ENCODE measurements at regions not wholly inside any gene's neighbourhood (a gene's known extent, or its start where the extent isn't known, plus 50 kb on each side); places are given as distances from the start of the nearest gene placed in this dataset.

DNA sequence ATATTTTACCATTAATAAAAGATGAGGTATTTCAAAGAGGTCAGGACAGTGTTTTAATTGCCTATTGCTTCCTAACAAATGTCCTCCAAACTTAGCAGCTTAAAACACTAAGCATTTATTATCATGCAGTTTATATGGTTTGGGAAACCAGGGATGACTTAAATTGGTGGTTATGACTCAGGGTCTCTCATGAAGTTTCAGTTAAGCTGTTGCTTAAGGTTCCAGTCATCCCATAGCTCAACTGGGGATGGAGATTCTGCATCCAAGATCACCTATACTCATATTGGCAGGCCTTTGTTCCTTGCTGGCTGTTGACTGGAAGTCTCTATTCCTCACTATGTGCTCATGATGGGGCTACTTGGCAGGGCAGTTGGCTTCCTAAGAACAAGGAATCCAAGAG is 1329.9 kb upstream of the GOT2 start:
- TF ChIP-seq, protein P1, sequence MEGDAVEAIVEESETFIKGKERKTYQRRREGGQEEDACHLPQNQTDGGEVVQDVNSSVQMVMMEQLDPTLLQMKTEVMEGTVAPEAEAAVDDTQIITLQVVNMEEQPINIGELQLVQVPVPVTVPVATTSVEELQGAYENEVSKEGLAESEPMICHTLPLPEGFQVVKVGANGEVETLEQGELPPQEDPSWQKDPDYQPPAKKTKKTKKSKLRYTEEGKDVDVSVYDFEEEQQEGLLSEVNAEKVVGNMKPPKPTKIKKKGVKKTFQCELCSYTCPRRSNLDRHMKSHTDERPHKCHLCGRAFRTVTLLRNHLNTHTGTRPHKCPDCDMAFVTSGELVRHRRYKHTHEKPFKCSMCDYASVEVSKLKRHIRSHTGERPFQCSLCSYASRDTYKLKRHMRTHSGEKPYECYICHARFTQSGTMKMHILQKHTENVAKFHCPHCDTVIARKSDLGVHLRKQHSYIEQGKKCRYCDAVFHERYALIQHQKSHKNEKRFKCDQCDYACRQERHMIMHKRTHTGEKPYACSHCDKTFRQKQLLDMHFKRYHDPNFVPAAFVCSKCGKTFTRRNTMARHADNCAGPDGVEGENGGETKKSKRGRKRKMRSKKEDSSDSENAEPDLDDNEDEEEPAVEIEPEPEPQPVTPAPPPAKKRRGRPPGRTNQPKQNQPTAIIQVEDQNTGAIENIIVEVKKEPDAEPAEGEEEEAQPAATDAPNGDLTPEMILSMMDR (IDR thresholded peaks at IDR 0.05): no peak
- H3K4me3 Mint-ChIP-seq: no peak overlapping the region
- no peak for DNase-seq
- peaks cover 4% of the 10 kb centered on the region for H3K27me3 Mint-ChIP-seq (ENCODE audit: insufficient read depth)
- H3K36me3 Mint-ChIP-seq (ENCODE audit: low read depth): no peaks in the 10 kb centered on the region
- H3K27ac Mint-ChIP-seq: no peak overlapping the region
- no peaks in the 10 kb centered on the region for H3K9me3 Mint-ChIP-seq
- H3K4me1 Mint-ChIP-seq (ENCODE audit: low read depth): no peaks in the 10 kb centered on the region

DNA sequence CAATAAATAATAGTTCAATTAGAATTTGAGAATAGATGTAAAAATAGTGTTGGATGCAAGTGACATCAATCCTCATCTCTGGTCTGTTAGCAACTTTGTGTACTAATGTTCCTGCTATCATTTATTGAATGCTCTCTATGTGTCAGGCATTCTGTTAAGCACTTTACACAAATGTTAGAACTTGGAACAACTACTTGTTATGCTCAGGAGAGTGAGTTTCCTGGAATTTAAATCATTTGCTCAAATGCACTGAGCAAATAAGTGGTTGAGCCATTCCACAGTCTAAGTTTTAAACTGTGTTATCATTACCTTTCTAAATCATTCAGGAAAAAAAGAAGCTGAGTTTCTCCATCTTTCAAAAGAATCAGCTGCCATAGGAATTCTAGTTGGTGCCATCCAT is 1327.3 kb upstream of the GOT2 start:
- H3K36me3 Mint-ChIP-seq (ENCODE audit: low read depth): no peaks in the 10 kb centered on the region
- H3K4me1 Mint-ChIP-seq (ENCODE audit: low read depth): no peaks in the 10 kb centered on the region
- no peaks in the 10 kb centered on the region for H3K9me3 Mint-ChIP-seq
- H3K27me3 Mint-ChIP-seq (ENCODE audit: insufficient read depth): peaks cover 2% of the 10 kb centered on the region
- no peak overlapping the region for H3K4me3 Mint-ChIP-seq
- no peak overlapping the region for H3K27ac Mint-ChIP-seq
- TF ChIP-seq, protein P1 (IDR thresholded peaks at IDR 0.05): no peak
- no peak for DNase-seq

DNA sequence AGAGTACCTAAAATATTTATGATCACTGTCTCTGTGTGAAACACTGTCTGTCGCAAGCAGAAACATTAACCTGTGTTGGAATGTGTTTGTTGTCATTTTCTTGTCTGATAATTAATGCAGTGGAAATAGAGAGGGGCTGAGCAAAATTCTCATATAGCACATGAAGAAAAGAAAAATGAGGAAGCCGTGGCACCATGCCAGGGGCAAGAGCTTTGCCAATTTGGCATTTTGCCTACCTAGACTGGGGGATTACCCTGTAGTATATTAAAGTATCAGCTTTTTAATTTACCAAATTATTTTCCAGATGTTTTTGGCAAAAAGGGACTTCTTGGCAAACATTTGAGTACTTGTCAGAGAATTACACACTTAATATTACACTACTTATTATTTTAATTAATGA is 1326.6 kb upstream of the GOT2 start:
- no peak for DNase-seq
- no peak overlapping the region for H3K27ac Mint-ChIP-seq

DNA sequence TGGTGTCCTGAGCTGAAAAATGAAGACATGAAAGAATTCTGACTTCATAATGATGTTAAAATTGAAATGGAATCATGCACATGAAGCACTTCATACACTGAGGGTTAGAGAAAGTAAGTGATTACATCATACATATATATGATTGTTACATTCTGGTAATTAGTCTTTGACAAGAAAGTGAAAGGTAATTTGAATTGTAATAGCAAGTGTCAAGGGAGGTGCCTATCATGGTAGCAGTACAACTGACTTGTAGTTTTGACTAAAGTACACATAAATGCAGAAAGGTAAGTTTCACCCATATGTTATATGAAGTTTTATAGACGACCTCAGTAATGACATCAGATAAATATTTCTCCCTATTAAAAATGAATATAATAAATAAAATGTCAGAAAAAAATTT is 1325.0 kb upstream of the GOT2 start:
- no peaks in the 10 kb centered on the region for H3K9me3 Mint-ChIP-seq
- H3K27ac Mint-ChIP-seq: no peak overlapping the region
- peaks cover 2% of the 10 kb centered on the region for H3K27me3 Mint-ChIP-seq (ENCODE audit: insufficient read depth)
- no peak overlapping the region for H3K4me3 Mint-ChIP-seq
- H3K4me1 Mint-ChIP-seq (ENCODE audit: low read depth): no peaks in the 10 kb centered on the region
- DNase-seq: no peak
- no peaks in the 10 kb centered on the region for H3K36me3 Mint-ChIP-seq (ENCODE audit: low read depth)
- TF ChIP-seq, protein P1 (IDR thresholded peaks at IDR 0.05): no peak

More for the DNA sequence above, 1326.6 kb upstream of the GOT2 start:
- Mint-ChIP-seq H3K27me3 (ENCODE audit: insufficient read depth) (peaks cover 2% of the 10 kb centered on the region), H3K4me1 (ENCODE audit: low read depth) (no peaks in the 10 kb centered on the region), H3K4me3 (no peak overlapping the region), H3K9me3 (no peaks in the 10 kb centered on the region), H3K36me3 (ENCODE audit: low read depth) (no peaks in the 10 kb centered on the region)
- TF ChIP-seq, protein P1 (IDR thresholded peaks at IDR 0.05): no peak

DNA sequence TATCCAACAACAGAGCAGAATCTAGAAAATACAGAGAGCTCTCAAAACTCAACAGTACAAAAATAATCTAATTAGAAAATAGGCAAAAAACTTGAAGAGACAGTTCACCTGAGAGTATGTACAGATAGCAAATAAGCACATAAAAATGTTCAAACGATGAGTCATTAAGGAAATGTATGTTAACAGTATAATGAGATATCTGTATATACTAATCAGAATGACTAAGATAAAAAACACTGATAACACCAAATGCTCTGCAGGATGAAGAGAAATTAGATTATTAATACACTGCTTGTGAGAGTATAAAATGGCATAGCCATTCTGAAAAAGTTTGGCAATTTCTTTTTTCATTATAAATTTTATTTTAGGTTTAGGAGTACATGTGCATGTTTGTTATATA is 1307.6 kb upstream of the GOT2 start:
- Mint-ChIP-seq H3K4me3 (no peak overlapping the region), H3K27ac (no peak overlapping the region)
- TF ChIP-seq, protein P1 (IDR thresholded peaks at IDR 0.05): no peak

DNA sequence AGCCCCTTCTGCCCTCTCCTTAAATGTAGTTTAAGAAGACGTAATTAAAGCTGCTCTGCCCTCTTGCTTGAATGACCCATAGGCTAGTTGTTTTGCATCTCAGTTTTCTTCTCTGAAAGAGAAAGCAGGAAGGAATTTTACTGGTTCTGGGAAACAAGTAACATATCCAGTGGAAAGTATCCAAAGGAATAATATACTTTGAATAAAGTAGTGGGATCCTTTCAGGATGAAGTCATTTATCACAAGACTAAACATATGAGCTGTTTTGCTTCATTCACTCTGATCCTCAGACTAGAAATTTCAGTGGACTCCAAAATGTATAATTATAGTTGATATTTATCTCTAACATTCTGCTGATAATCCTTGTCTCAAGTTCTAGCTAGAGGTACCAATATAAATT is 1297.6 kb upstream of the GOT2 start:
- DNase-seq: peak; percentile 1

More for the DNA sequence above, 1307.6 kb upstream of the GOT2 start:
- Mint-ChIP-seq H3K27me3 (ENCODE audit: insufficient read depth) (no peaks in the 10 kb centered on the region; the same call in 1 of the 2 replicates), H3K36me3 (ENCODE audit: low read depth) (no peaks in the 10 kb centered on the region), H3K9me3 (no peaks in the 10 kb centered on the region), H3K4me1 (ENCODE audit: low read depth) (no peaks in the 10 kb centered on the region)
- no peak for DNase-seq

More for the DNA sequence above, 1297.6 kb upstream of the GOT2 start:
- H3K9me3 Mint-ChIP-seq: no peaks in the 10 kb centered on the region; the same call in 1 of the 2 replicates
- no peaks in the 10 kb centered on the region for H3K4me1 Mint-ChIP-seq (ENCODE audit: low read depth)
- H3K27me3 Mint-ChIP-seq (ENCODE audit: insufficient read depth): no peaks in the 10 kb centered on the region
- TF ChIP-seq, protein P1 (IDR thresholded peaks at IDR 0.05): no peak
- H3K36me3 Mint-ChIP-seq (ENCODE audit: low read depth): no peaks in the 10 kb centered on the region
- H3K27ac Mint-ChIP-seq: no peak overlapping the region
- H3K4me3 Mint-ChIP-seq: no peak overlapping the region
